HG02973 (cell line): ENCODE measurements at regions not wholly inside any gene's neighbourhood (a gene's known extent, or its start where the extent isn't known, plus 50 kb on each side); places are given as distances from the start of the nearest gene placed in this dataset.

Source experiments
- ATAC-seq: cut with Tn5 transposase; IDR thresholded peaks from one replicate; pipeline ENCODE4 v1.9.1; 2021; ENCODE audit warnings: moderate library complexity; ENCODE audit not compliant: unreplicated experiment

DNA sequence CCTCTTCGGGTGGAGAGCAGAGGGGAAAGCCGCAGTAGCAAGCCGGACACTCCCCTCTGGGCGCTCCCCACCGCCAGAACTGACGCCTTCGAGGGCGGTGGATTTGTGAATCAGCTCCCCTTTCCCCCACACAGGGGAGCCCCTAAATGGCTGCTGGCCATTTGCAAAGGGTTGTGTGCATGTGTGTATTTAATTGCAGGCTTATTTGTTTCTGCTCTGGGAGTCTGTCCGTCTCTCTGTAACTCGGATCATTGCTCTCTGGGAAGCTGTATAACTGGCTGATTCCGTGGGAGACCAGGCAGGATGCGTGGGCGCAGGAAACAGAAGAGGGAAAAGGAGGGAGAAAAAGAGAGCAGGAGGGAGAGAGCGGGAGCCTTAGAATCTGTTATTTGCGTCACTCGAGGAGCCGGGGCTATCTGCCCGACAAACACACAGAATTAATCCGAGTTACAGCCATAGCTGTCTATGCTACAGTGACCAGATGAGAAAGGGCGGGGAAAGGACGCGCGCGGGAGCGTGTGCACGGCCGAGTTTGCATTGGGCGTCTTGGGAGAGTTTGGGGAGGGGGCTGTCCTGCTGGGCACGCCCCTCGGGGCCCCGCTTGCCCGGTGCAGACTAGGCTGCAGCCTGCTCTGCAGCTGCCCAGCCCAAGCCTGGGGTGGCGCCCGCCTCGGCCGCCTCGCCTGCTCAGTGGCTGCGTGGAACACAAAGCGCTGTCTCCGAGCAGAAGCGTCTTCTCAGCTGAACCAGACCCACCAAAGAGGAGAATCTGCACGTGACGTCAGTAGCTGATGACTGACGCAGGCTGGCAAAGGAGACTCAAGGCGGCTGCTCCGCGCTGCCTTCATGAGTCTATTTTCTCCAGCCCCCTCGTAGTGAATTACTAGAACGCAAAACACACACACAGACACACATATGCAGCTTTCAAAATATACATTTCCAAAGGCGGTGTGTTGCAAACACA lies 105.3 kb upstream of the HSD17B12 start:
- no peak for ATAC-seq

DNA sequence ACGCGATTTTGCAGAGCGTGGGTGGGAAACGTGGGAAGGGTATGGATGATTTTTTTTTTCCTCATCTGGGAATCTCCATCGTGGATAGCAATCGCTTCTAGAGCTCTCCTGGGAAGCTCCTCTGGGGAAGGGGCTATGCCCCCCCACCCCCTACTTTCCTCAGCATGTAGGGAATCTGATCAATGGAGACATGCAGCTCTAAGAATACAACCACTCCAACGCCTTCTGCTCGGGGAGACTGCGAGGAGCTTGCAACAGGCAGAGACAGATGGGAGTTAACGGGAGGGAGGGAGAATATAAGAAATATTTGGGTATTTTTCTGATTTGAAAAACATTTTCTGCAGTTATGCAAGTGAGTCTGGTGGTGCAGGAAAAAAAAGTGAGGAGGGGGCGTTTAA lies 104.6 kb upstream of the HSD17B12 start:
- ATAC-seq, result no peak

DNA sequence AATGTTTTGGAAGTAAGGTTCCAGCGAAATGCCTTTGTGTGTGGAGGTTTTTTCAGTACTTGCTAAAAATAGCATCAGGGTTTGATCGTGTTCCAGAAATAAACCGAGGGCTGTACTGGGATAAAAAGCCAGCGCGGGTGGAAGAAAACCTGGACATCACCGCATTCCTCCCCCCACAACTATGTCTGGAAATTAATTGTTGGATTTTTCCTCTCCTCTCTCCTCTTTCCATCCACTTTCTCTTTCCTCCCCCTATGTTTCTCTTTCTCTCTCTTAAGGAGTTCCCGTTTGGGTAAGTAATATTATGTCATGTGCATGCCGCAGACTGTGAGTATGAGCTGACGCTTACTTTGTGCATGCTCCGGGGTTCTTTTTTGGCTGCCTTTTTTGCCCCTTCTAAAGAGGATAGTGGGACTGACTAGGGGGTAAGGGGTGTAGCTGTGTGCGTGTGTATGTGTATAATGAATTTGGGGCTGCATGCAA lies 104.2 kb upstream of the HSD17B12 start:
- no peak for ATAC-seq

DNA sequence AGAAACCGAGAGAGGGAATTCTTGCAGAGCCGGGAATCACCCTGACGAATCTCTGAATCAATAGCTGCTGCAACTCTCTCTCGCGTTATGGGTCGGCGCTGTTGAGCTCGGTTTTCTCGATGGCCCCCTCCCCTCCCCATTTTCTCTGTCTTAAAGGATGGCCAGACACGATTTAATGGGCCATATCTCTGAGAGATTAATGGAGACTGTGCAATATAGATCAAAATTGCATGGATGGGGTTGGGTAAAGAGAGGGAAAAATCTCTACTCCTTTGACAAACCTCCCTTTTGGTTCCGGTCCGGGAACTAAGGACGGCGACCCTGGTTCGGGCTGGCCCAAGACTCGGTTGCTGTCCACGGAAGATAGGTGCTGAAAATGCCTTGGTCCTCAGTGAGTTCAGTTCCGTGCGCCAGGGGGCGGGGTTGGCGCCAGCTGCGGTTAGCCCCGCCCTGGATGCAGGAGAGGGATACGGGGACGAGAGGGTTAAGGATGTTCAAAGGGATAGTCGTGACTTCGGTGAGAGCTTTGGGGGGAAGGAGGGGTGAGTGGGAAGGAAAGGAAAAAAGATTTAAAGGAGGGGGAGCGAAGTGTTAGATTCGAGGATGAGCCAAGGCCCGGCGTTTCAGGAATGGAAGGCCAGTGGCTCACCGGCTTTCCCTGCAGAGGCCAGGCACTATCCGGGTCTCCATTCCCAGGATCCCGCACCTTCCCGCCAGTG lies 103.6 kb upstream of the HSD17B12 start:
- no peak for ATAC-seq

DNA sequence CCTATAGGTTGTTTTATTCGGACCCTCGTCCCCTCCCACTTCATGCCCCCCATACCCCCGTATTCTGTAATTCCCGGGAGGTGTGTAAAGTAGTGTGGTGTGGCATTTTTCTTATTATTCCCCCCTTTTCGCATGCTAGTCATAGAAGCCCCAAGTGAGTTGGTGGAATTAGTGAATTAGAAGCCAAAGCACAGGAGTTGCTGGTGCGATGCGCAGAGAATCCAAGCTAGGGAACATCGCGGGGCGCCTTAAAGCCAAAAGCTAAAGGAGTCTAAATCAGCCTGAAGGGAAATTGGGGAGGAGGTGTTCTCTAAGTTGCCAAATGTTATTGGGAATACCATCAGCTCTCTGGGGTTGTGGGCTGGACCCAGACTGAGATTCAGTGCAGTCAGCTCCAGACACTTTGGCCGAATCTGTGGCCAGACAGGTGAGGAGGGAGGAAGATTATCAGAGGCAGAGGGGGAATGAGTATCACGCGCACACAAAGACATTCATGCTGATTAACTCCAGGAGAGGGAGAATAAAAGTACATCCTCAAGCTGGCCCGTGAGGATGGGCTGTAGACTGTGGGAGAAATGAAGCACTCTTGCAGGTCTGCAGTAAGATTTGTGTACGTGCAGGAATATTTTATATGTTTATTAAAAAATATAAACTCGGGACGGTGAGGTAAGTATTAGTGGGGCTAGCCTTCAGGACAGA lies 102.8 kb upstream of the HSD17B12 start:
- no peak for ATAC-seq

DNA sequence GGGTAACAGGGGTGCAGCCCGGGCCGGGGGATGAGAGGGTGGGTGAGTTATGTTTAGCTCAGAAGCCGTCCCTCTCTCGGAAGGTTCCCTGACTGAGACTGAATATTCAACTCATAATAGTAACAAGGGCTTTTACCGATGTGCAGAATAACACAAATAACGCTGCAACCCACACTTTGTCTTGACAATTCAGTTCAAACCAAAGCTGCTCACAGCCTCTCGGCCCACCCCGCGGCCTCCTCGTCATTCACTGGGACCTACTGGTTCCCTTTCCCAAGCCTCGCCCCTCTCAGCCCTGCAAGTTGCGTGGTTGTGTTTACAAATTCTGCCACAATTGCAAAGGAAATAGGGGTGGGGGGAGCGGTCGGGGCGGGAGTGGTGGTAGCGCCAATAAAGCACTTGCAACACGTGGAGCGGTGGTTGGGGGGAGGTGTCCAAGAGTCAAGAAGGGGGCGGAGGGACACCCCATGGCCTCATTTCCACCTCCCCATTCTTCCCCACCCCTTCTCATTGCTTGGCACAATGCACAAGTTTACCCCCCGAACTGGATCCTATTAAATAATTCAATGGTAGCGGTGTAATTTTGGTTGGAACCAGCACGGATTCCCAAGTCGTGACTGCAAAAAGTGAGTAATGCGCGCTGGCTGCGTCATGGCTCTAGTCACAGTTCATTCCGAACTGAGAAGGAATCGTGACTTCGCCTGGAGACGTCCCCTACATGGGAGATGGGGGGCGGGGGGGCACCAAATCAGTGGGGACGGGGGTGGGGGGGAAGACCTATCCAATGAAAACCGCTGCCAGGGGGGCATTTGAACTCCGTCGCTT lies 102.0 kb upstream of the HSD17B12 start:
- ATAC-seq, result no peak

DNA sequence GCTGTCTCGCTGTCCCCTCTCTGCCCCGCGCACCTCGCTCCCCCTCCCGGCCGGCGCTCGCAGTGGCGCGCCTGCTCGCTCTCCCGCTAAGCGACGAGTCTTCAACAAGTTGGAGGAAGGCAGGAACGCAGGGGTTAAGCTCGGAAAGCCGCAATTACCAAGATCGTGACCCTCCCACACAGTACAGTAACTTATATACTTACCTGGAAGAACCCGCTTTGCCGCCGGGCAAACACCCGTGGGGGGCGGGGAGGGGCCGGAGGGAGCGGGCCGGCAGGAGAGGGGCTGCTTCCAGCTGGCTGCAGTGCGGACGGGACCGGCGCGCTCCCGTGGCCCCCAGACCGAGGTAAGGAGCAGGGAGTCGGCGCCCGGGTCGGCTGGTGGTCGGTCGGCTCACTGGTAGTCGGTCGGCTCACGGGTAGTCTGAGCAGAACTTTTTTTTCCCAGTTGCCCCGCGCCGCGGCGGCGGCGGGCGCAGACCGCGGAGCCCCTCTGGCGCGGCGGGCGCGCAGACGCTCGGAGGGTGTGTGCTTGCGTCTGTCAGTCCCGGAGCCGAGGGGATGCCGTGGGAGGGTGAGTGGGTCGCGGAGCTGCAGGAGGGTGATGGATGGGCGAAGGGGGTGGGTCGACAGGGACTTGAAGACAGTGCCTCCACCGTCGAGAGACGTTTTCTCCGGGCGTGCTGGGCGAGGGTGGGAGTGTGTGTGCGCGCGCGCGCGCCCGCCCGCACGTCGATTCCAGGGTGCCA lies 101.2 kb upstream of the HSD17B12 start:
- ATAC-seq, result peak; percentile 52

DNA sequence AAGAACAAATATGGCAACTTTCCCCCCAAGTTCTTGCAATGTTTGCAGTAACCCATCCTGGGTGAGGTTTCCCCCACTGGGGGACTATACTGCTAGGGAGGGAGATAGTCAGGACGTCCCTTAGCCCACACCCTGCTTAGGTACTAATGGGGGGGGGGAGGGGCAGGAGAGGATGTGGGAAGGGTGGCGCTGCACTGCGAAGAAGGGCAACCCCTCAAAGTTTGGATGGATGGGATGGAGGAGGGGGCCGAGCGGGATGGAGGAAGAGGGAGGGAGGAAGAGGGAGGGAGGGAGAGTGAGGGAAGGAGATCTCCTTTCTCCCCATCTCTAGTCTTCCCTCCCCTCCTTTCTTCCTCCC lies 100.6 kb upstream of the HSD17B12 start:
- ATAC-seq, result no peak

DNA sequence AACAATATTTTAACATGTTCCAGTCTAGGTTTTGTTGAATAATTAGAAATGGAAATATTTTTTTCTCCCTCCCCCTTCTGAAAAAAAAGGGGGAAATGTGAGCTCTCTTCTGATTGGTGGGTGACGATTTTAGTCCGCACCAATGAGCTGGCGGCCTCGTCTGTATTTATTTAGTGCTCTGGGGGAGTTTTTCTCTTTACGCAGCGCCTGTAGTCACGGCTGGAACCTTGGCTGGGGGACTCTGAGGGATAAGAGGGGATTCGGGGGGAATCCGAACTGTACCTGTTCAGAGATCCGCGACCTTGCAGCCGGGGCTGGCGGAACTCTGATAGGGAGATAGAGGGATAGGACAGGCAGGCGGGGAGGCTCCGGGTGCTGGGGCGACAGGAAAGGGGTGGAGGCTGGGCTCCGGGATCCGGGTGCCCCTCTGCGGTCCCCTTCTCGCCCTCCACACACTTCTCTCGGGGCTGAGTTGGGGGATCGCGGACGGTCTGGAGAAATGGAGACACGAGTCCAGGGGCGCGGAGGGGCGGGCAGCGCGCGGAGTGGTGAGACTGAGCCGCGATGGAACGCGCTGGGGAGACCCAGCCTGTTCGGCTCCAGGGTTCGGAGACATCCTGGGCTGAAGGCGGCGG lies 99.7 kb upstream of the HSD17B12 start:
- no peak for ATAC-seq

DNA sequence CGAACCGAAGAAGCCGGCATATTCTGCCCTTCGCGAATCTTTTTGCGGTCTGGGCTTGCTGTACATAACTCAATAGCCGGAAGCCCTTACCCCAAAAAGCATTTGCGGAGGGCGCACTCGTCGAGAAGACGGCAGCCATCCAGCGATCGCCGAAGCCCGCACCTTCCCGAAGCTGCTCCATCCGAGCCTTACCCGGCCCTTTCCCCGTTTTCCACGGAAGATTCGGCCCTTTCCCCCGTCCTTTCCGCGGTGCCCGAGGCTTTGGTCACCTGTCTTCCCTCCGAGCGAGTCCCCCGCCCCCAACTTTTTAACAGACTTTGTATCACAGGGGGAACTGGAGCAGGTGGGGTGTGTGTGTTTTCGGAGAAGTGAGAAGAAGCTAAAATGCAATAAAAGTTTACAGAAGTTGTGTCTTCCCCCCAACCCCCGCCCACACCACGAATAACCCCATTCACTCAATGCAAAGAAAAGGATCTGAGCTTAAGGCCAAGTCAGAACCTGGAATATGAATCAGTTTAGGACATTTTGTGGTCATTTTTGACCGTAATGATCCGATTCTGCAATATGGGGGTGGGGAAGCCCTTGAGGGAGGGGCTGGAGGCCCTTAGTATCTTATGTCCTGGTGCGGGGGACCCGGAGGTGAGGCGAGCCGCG lies 99.0 kb upstream of the HSD17B12 start:
- no peak for ATAC-seq

DNA sequence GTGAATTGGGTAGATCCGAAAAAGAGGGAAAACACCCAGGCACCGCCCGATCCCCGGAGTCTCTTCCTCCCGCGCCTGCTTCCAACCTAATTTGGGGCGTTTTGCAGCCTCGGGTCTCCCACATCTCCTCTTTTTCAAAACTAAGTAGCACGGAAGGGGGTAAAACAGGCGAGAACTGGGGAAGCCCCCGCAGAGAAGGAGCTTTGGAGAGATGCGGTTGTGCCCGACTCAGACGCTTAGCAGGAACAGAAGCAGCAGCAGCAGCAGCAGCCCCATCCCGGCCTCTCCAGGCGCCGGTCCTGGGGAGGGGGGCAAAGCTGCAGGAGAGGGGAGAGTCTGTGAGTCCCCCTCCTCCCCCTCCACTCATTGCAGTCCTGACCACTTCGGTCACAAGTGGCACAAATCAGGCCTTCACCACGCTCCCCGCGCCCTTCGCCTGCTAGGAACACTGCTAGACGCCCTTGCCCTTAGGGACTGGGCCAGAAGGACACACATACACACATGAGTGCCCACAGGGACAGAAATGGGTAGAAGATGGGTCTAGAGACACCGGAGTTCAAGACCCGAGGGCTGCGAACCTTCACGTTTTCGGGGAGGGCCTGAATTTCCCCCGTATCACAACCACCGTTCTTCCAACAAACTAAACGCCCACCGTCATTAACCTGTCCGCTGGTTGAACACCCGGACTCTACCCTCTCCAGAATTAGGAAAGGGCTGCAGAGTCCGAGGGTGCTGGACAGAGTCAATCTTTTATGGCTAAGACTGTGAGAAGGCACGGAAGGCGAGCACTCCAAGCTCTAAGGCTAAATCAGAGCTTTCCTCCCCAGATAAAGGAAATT lies 98.3 kb upstream of the HSD17B12 start:
- ATAC-seq, result no peak

DNA sequence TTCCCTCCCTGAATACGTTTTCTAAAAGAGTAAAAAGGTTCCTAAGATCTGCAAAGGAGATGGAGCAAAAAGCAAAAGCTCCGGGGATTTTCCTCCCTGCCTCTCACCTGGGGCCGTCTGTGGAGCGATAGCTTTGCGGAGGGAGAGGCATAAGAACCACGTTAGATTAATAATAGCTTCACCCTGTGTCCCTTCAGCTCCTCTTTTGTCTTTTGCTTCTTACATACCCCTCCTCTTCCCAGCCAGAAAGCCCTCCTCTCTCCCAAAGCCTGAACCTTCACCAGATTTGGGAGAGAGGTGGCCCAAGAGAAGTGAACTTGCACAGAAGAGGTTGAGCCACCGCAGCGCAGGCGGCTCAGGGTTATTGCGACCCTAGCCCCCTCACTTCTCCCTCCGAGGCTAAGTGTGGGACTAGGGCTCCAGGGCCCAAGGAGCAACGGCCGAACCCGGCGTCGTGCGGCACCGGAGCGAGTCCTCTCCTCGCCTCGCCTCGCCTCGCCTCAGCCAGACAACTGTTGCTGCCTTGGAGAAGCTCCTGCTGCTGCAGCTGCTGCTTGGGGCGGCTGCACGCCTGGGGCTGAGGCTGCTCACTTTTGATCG lies 97.6 kb upstream of the HSD17B12 start:
- no peak for ATAC-seq

DNA sequence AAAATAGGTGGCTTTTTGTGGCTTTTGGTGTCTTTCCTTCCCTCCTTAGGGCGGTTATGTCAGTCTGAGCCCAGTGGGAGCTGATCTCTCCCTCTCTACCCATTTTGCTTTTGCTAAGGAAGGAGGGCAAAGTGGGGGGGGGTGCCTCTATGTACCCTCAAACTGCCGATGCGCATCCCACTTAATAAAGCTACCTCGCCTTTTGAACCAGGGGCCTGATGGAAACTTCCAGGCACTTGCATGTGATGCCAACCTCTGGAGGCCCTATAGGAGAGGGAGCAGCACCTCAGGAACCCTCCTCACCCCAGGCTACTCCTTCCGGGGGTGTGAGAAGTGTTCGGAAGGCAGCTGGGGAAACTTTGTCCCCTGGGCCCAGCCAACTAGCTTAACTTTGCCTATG lies 97.0 kb upstream of the HSD17B12 start:
- ATAC-seq, result no peak

DNA sequence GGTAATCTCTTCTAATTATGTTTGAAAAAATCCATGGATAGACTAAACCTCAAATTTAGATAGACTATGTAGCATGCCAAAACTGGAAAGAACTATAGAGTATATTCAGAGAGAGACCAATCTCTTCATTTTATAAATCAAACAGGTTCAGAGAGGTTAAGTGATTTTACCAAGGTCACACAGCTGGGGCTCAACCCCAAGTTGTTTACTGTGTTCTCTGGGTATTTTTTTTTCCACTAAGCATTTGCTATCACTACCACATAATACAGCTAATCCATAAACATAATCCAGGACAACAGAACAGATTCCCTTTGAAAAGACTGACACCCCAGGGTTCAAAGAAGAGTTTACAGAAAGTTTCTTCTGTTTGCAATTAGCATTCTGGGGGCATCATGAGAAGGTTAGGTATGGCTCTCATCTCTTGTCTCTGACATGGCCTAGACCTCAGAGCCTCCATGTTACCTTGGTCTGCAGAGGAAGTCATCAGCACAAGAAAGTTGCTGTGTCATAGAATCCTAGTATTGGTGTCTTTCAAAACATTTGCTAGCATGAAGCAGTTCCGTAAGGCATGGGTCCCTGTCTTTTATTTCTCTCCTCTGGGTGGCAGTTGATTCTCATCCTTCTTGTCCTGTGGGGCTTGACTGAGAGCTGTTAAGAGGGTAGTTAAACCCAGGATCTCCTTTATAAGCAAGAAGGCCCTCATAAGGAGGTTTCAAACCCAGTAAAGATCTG lies 94.5 kb upstream of the HSD17B12 start:
- ATAC-seq, result no peak

DNA sequence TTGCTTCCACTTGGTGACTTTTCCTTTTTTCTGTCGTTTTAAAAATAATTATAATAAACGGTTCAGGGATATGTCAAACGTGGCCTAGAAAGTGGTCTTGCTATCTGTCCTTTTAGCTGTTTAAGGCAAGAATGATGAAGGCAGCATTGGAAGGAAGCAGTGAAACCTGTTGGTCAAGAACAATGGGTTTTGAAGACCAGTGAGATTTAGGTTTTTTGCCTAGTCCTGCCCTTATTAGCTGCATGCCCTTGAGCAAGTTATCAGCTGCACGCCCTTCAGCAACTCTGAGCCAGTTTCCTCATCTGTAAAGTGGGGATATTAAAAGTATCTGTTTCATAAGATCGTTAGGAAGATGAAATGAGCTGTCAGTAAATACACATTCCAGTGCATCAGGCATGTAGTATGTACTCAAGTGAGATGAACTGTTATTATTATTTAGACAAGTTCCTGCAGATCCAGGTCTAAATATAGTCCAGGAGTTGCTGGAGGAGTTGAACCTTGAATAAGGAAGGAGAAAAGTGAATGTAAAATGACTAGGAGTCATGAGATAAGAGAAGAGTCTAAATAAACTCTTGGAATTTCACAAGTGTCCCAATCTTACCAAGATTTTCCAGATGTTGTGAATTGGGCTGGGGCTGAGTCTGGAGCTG lies 90.8 kb upstream of the HSD17B12 start:
- ATAC-seq, result no peak

DNA sequence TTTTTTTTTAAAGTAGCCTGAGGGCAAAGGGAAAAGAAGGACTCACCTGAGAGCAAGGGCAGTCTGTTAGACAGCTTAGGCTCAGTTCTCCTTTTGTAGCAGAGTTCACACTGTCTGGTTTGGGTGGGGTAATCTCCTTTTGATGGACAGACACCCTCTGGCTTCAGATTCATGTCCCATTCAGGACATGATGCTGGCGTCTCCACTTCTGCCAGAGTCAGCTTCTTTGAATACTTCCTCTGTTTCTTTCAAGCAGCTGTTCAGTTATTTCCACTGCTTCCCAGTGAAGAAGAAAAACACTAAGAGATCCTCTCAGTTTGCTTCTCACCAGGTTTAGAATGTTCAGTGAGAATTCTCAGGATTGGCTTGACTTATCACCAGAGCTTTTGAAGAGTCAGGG lies 79.0 kb upstream of the HSD17B12 start:
- ATAC-seq, result no peak

DNA sequence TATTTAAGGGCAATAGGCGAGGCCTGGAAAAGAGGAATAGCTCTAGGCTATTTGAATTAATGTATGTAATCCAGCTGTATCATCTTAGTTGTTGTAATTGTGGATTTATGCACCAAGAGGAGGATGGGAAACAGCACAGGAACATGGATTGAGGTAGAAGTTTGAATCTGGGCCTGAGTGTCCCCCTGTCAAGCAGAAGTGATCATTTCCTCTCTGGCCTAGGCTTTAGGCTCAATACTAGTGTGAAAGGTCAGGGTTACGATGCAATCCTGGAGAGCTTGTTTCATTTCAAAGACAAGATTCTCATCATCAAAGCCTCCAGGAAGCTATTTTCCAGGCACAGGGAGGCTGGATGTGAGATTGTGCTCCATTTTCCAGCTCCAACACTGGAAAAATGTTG lies 77.9 kb upstream of the HSD17B12 start:
- ATAC-seq, result no peak
